GM23248 (cell line): ENCODE measurements at regions not wholly inside any gene's neighbourhood (a gene's known extent, or its start where the extent isn't known, plus 50 kb on each side); places are given as distances from the start of the nearest gene placed in this dataset.

Source experiments
- DNase-seq: peaks from one replicate; pipeline ENCODE4 v3.0.0-alpha.2; 2015
- H2AFZ ChIP-seq: fragments of 200-600 bp; sonication (generic); 2 replicates; pipeline ENCODE4 v1.6.1; 2016; ENCODE audit warnings: antibody characterized with exemption
- H3F3A ChIP-seq: fragments of 200-600 bp; sonication (generic); 2 replicates; pipeline ENCODE4 v1.6.1; 2016; ENCODE audit warnings: mild to moderate bottlenecking, antibody characterized with exemption, mixed run types; ENCODE audit not compliant: insufficient read depth
- H3K27ac ChIP-seq: fragments of 200-600 bp; sonication (generic); 2 replicates; pipeline ENCODE4 v1.5.1; 2016; ENCODE audit warnings: mild to moderate bottlenecking
- H3K27me3 ChIP-seq: fragments of 200-600 bp; sonication (generic); replicated peaks from 2 replicates; pipeline ENCODE4 v1.6.1; 2016; ENCODE audit warnings: mild to moderate bottlenecking; ENCODE audit not compliant: insufficient read depth
- H3K36me3 ChIP-seq: fragments of 200-600 bp; sonication (generic); 2 replicates; pipeline ENCODE4 v1.6.1; 2016; ENCODE audit warnings: low read depth, mild to moderate bottlenecking
- H3K4me1 ChIP-seq: fragments of 200-600 bp; sonication (generic); 2 replicates; pipeline ENCODE4 v1.6.1; 2016; ENCODE audit warnings: mild to moderate bottlenecking; ENCODE audit not compliant: insufficient read depth
- H3K4me2 ChIP-seq: fragments of 200-600 bp; sonication (generic); one replicate; pipeline ENCODE4 v1.6.1; 2016; ENCODE audit warnings: mild to moderate bottlenecking; ENCODE audit not compliant: unreplicated experiment
- H3K4me3 ChIP-seq: fragments of 200-600 bp; sonication (generic); 2 replicates; pipeline ENCODE4 v1.5.1; 2016; ENCODE audit warnings: mild to moderate bottlenecking
- H3K79me2 ChIP-seq: fragments of 200-600 bp; sonication (generic); 2 replicates; pipeline ENCODE4 v1.6.1; 2016; ENCODE audit warnings: mild to moderate bottlenecking; ENCODE audit not compliant: insufficient read depth
- H3K9ac ChIP-seq: fragments of 200-600 bp; sonication (generic); 2 replicates; pipeline ENCODE4 v1.6.1; 2016; ENCODE audit warnings: mild to moderate bottlenecking
- H3K9me2 ChIP-seq: fragments of 200-600 bp; sonication (generic); 2 replicates; pipeline ENCODE4 v1.6.1; 2016; ENCODE audit warnings: mixed run types, mild to moderate bottlenecking, moderate library complexity; ENCODE audit not compliant: insufficient read depth
- H3K9me3 ChIP-seq: fragments of 200-600 bp; sonication (generic); one replicate; pipeline ENCODE4 v1.6.1; 2017; ENCODE audit warnings: low read depth
- H4K20me1 ChIP-seq: fragments of 200-600 bp; sonication (generic); 2 replicates; pipeline ENCODE4 v1.6.0; 2016; ENCODE audit not compliant: insufficient read depth
- EZH2 ChIP-seq: fragments of 200-600 bp; sonication (generic); IDR thresholded peaks from 2 replicates; pipeline ENCODE4 v1.6.1; 2018; ENCODE audit warnings: antibody characterized with exemption, mild to moderate bottlenecking; ENCODE audit not compliant: insufficient read depth, poor library complexity, severe bottlenecking
- EZH2phosphoT487 ChIP-seq: fragments of 200-600 bp; sonication (generic); IDR thresholded peaks from 2 replicates; pipeline ENCODE4 v1.6.1; 2018; ENCODE audit warnings: antibody characterized with exemption, moderate library complexity, mild to moderate bottlenecking, low read depth; ENCODE audit not compliant: insufficient read depth
- WGBS, 2 experiments: methylation state at CpG; one replicate each; pipeline ENCODE4 v1.1.6; 2015 to 2017; ENCODE audit warnings: low lambda C conversion rate in 2 of 2, low coverage in 1 of 2; ENCODE audit errors: missing lambda C conversion rate in 2 of 2; 5-methylcytosine and 5-hydroxymethylcytosine counted together
- in situ Hi-C: fragments of 300-500 bp; cut with MboI; formaldehyde crosslinking; loops from 2 replicates; pipeline ENCODE4 v1.15.0; 2020

DNA sequence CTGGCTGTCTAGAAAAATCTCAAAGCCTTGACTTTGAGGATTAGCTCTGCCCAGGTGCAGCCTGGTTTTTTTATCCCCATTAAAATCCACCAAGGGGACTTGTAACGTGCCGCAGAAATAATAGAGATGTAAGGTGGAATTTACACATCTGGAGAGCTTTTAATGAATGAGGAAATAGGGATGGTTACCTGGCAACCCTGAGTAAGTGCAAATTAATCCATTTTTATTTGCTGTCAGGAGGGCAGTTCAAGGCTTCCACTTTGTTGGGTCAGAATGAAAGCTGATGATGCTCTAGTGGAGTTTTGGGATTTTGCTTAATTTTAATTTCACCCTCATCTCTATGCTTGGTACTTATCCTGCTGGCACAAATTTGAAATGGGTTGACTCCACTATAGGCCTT, 163.4 kb upstream of the CEP162 start:
- no peak overlapping the region for H3K4me2 ChIP-seq
- no peaks in the 10 kb centered on the region for H3K36me3 ChIP-seq
- no peak overlapping the region for H3K9ac ChIP-seq
- 90 to 91% methylated on average over 2 of the region's 2 CpGs for WGBS, 2 experiments
- no peak overlapping the region for H3K4me3 ChIP-seq
- no peaks in the 10 kb centered on the region for H4K20me1 ChIP-seq
- no peaks in the 10 kb centered on the region for H3K4me1 ChIP-seq
- no peak overlapping the region for H3K27ac ChIP-seq
- 0 out of 2 replicates have a peak, but pooled peaks cover 4% of the 10 kb centered on the region for H3K9me2 ChIP-seq
- H3F3A ChIP-seq = no peaks in the 10 kb centered on the region
- H2AFZ ChIP-seq = no peak overlapping the region
- no peaks in the 10 kb centered on the region for H3K9me3 ChIP-seq
- TF ChIP-seq EZH2phosphoT487 (no peak), EZH2 (no peak)
- no peaks in the 10 kb centered on the region for H3K27me3 ChIP-seq
- in situ Hi-C loops = no loop called here
- DNase-seq = no peak
- no peaks in the 10 kb centered on the region for H3K79me2 ChIP-seq

DNA sequence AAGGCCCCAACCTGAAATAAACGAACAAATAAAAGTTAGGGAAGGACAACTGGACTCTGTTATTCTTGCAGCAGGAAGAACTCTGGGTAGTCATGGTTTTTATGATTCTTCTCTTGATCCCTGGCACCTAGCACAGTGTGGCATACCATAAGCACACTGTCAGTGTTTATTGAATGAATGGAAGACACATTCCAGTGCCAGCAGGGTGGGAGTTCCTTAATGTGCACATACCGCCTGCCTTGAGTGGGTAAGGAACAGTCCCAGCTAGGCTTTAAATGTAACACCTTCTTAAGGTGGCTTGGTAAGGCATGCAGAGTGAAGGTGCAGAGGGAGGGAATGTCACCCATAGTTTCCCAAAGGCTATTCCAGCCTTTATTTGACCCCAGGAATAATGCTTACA, 162.9 kb upstream of the CEP162 start:
- H4K20me1 ChIP-seq = no peaks in the 10 kb centered on the region
- H3K27me3 ChIP-seq = no peaks in the 10 kb centered on the region
- no peak overlapping the region for H3K4me2 ChIP-seq
- no peaks in the 10 kb centered on the region for H3K79me2 ChIP-seq
- DNase-seq = peak; percentile 4
- no peak overlapping the region for H3K9ac ChIP-seq
- no peak overlapping the region for H3K27ac ChIP-seq
- H3K9me2 ChIP-seq = 0 out of 2 replicates have a peak, but pooled peaks cover 4% of the 10 kb centered on the region
- no peak overlapping the region for H3K4me3 ChIP-seq
- TF ChIP-seq EZH2 (no peak), EZH2phosphoT487 (no peak)
- in situ Hi-C loops = no loop called here
- 45 to 55% methylated on average over 2 of the region's 2 CpGs for WGBS, 2 experiments
- no peaks in the 10 kb centered on the region for H3F3A ChIP-seq
- no peak overlapping the region for H2AFZ ChIP-seq
- H3K4me1 ChIP-seq = no peaks in the 10 kb centered on the region
- H3K36me3 ChIP-seq = no peaks in the 10 kb centered on the region
- no peaks in the 10 kb centered on the region for H3K9me3 ChIP-seq

GRCh38 chr6:84379142-84379541, 151.7 kb upstream of the CEP162 start:
- no peak for DNase-seq
- Histone ChIP-seq H3K36me3 (no peaks in the 10 kb centered on the region), H3K79me2 (no peaks in the 10 kb centered on the region), H3K27me3 (no peaks in the 10 kb centered on the region), H4K20me1 (no peaks in the 10 kb centered on the region), H3F3A (no peaks in the 10 kb centered on the region), H3K9me3 (peaks cover 3% of the 10 kb centered on the region), H3K4me3 (no peak overlapping the region), H3K27ac (no peak overlapping the region), H2AFZ (no peak overlapping the region), H3K4me1 (no peaks in the 10 kb centered on the region), H3K9me2 (no peaks in the 10 kb centered on the region), H3K4me2 (no peak overlapping the region), H3K9ac (no peak overlapping the region)
- in situ Hi-C loops = no loop called here
- no peak for TF ChIP-seq EZH2phosphoT487
- no peak for TF ChIP-seq EZH2
- 86 to 89% methylated on average over 3 of the region's 3 CpGs for whole genome bisulfite sequencing, 2 experiments

GRCh38 chr6:84372290-84372689, 144.8 kb upstream of the CEP162 start:
- in situ Hi-C loops = no loop called here

DNA sequence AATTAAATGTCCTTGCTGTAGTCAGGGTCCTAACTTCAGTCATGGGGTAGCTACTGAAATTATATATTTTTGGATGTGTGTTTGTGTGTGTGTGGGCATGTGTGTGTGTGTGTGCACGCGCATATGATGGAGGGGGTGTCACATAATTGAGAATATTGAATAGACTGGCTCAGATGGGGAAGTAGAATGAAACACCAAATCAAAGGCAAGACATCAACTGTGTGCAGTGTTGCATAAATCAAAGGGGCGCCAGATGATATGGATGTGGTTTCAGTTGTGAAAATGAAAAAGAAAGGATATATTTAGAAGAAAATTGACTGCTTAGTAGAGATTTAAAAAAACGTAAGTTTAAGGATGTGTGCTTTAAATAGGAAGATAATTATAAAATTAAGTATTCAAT, 144.2 kb upstream of the CEP162 start:
- WGBS, 2 experiments = 37 to 38% methylated on average over 4 of the region's 4 CpGs
- no peaks in the 10 kb centered on the region for H3K79me2 ChIP-seq
- no peak overlapping the region for H3K4me3 ChIP-seq

More at GRCh38 chr6:84372290-84372689, 144.8 kb upstream of the CEP162 start:
- no peaks in the 10 kb centered on the region for H3K9me3 ChIP-seq
- no peaks in the 10 kb centered on the region for H3K27me3 ChIP-seq
- H3K9ac ChIP-seq = no peak overlapping the region
- 57 to 61% methylated on average over 2 of the region's 2 CpGs for WGBS, 2 experiments
- no peak overlapping the region for H3K4me2 ChIP-seq
- no peaks in the 10 kb centered on the region for H3K9me2 ChIP-seq
- TF ChIP-seq EZH2 = no peak
- TF ChIP-seq EZH2phosphoT487 = no peak
- no peaks in the 10 kb centered on the region for H3K4me1 ChIP-seq
- no peak overlapping the region for H3K27ac ChIP-seq
- no peak overlapping the region for H2AFZ ChIP-seq
- H3K79me2 ChIP-seq = no peaks in the 10 kb centered on the region
- H4K20me1 ChIP-seq = no peaks in the 10 kb centered on the region
- no peak for DNase-seq
- no peaks in the 10 kb centered on the region for H3F3A ChIP-seq
- H3K4me3 ChIP-seq = no peak overlapping the region
- no peaks in the 10 kb centered on the region for H3K36me3 ChIP-seq

More for the DNA sequence above, 144.2 kb upstream of the CEP162 start:
- DNase-seq = no peak
- no peak for TF ChIP-seq EZH2
- TF ChIP-seq EZH2phosphoT487 = no peak
- Histone ChIP-seq H3K4me1 (no peaks in the 10 kb centered on the region), H3F3A (no peaks in the 10 kb centered on the region), H3K4me2 (no peak overlapping the region), H4K20me1 (no peaks in the 10 kb centered on the region), H3K27ac (no peak overlapping the region), H3K9ac (no peak overlapping the region), H3K9me2 (no peaks in the 10 kb centered on the region), H2AFZ (no peak overlapping the region), H3K27me3 (no peaks in the 10 kb centered on the region), H3K36me3 (no peaks in the 10 kb centered on the region), H3K9me3 (no peaks in the 10 kb centered on the region)
- in situ Hi-C loops = no loop called here
